ENCODE measurements at regions not wholly inside any gene's neighbourhood (a gene's known extent, or its start where the extent isn't known, plus 50 kb on each side); places are given as distances from the start of the nearest gene placed in this dataset.

DNA sequence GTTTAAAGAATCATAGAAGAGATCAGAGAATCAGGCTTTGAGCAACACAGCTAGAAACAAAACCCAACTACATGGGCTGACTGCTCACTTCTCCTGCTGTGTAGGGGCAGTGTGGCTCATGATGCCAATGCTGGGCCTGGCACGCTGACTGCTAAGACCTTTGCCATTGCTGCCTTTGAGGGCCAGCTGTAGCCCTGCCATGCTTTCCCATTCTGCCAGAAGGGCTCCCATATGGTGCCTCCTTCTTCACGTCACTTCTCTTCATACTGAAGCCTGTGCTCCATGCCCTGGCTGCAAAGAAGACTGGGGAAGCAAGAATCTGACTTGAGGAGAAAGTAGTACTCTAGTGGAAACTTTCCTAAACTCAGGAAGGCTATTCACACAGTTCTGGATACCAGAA, 232.9 kb downstream of the UTP18 start:
- Histone ChIP-seq H4K20me1 (ENCODE audit: insufficient read depth, low read length) (no peaks in the 10 kb centered on the region), H3K27ac (ENCODE audit: low read depth, low read length, poor library complexity, severe bottlenecking) (no peak overlapping the region), H3K9me3 (ENCODE audit: low read length) (no peaks in the 10 kb centered on the region), H3K9ac (ENCODE audit: low read length) (no peak overlapping the region), H3K27me3 (ENCODE audit: insufficient read depth, low read length) (no peaks in the 10 kb centered on the region), H3K4me2 (ENCODE audit: low read length) (no peak overlapping the region), H3K9me2 (ENCODE audit: low read depth, low read length) (no peaks in the 10 kb centered on the region), H2AFZ (ENCODE audit: low read length) (no peak overlapping the region), H3K79me2 (ENCODE audit: insufficient read depth, low read length) (no peaks in the 10 kb centered on the region), H3K4me1 (ENCODE audit: insufficient read depth, low read length, severe bottlenecking) (no peaks in the 10 kb centered on the region), H3K36me3 (ENCODE audit: insufficient read depth, low read length) (no peaks in the 10 kb centered on the region), H3F3A (ENCODE audit: insufficient read depth, low read length) (no peaks in the 10 kb centered on the region), H3K4me3 (ENCODE audit: low read depth, low read length, poor library complexity, severe bottlenecking) (no peak overlapping the region)
- no peak for TF ChIP-seq EZH2 (IDR thresholded peaks at IDR 0.05; ENCODE audit: borderline replicate concordance, low read length)
- TF ChIP-seq, protein P1, sequence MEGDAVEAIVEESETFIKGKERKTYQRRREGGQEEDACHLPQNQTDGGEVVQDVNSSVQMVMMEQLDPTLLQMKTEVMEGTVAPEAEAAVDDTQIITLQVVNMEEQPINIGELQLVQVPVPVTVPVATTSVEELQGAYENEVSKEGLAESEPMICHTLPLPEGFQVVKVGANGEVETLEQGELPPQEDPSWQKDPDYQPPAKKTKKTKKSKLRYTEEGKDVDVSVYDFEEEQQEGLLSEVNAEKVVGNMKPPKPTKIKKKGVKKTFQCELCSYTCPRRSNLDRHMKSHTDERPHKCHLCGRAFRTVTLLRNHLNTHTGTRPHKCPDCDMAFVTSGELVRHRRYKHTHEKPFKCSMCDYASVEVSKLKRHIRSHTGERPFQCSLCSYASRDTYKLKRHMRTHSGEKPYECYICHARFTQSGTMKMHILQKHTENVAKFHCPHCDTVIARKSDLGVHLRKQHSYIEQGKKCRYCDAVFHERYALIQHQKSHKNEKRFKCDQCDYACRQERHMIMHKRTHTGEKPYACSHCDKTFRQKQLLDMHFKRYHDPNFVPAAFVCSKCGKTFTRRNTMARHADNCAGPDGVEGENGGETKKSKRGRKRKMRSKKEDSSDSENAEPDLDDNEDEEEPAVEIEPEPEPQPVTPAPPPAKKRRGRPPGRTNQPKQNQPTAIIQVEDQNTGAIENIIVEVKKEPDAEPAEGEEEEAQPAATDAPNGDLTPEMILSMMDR (IDR thresholded peaks at IDR 0.05; ENCODE audit: low read length): no peak

DNA sequence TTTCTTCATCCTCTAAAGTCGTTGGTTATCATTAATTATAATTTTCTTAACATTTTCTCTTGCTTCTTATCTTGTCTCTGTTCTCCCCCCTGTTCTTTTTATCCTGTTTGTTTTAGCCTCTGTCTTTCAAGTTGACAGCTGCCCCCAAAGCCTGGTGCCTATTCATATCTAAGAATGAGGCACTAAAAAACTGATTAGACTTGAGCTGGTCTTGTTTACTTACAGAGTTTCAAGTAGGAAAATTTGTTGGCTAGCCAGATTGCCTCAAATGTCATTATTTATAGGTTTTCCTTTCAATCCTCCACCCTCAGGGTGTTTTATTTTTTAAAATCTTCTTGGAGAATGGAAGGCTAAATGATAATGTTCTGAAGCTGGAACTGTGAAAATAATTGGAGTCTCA, 236.0 kb downstream of the UTP18 start:
- Histone ChIP-seq H3K9me2 (ENCODE audit: low read depth, low read length) (no peaks in the 10 kb centered on the region), H3K9me3 (ENCODE audit: low read length) (no peaks in the 10 kb centered on the region), H3K27ac (ENCODE audit: low read depth, low read length, poor library complexity, severe bottlenecking) (no peak overlapping the region), H3K4me1 (ENCODE audit: insufficient read depth, low read length, severe bottlenecking) (no peaks in the 10 kb centered on the region), H3K79me2 (ENCODE audit: insufficient read depth, low read length) (no peaks in the 10 kb centered on the region), H2AFZ (ENCODE audit: low read length) (no peak overlapping the region), H3K4me2 (ENCODE audit: low read length) (no peak overlapping the region), H3K27me3 (ENCODE audit: insufficient read depth, low read length) (no peaks in the 10 kb centered on the region), H3F3A (ENCODE audit: insufficient read depth, low read length) (no peaks in the 10 kb centered on the region), H3K36me3 (ENCODE audit: insufficient read depth, low read length) (no peaks in the 10 kb centered on the region), H4K20me1 (ENCODE audit: insufficient read depth, low read length) (no peaks in the 10 kb centered on the region), H3K9ac (ENCODE audit: low read length) (no peak overlapping the region), H3K4me3 (ENCODE audit: low read depth, low read length, poor library complexity, severe bottlenecking) (no peak overlapping the region)
- TF ChIP-seq, protein P1 (IDR thresholded peaks at IDR 0.05; ENCODE audit: low read length): no peak
- no peak for TF ChIP-seq EZH2 (IDR thresholded peaks at IDR 0.05; ENCODE audit: borderline replicate concordance, low read length)

DNA sequence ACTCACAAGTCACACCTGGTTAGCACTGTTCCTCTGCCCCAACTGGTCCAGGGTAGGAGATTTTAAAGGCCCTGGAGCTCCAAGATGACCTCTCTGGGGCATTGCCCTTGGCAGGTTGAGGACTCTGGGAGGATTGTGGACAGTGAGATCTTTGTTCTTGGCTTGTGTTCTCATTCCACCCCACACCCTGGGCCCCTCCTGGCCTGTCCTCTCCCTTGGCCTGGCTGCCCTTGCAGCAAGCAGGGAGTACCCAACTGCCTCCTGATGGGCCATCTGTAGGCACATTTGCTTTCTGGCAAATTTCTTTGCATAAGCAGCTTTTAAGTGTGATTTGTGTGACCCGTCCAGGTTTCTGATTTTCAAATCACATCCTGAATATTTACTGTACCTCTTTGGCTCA, 239.6 kb downstream of the UTP18 start:
- Histone ChIP-seq H3K4me2 (ENCODE audit: low read length) (no peak overlapping the region), H3K27me3 (ENCODE audit: insufficient read depth, low read length) (no peaks in the 10 kb centered on the region), H3K9me3 (ENCODE audit: low read length) (no peaks in the 10 kb centered on the region), H3K4me1 (ENCODE audit: insufficient read depth, low read length, severe bottlenecking) (no peaks in the 10 kb centered on the region), H3K9me2 (ENCODE audit: low read depth, low read length) (no peaks in the 10 kb centered on the region), H2AFZ (ENCODE audit: low read length) (no peak overlapping the region), H3K4me3 (ENCODE audit: low read depth, low read length, poor library complexity, severe bottlenecking) (no peak overlapping the region), H3K79me2 (ENCODE audit: insufficient read depth, low read length) (no peaks in the 10 kb centered on the region), H3K27ac (ENCODE audit: low read depth, low read length, poor library complexity, severe bottlenecking) (no peak overlapping the region), H3F3A (ENCODE audit: insufficient read depth, low read length) (no peaks in the 10 kb centered on the region), H4K20me1 (ENCODE audit: insufficient read depth, low read length) (no peaks in the 10 kb centered on the region), H3K9ac (ENCODE audit: low read length) (no peak overlapping the region), H3K36me3 (ENCODE audit: insufficient read depth, low read length) (no peaks in the 10 kb centered on the region)
- TF ChIP-seq EZH2 (IDR thresholded peaks at IDR 0.05; ENCODE audit: borderline replicate concordance, low read length): no peak
- TF ChIP-seq, protein P1 (IDR thresholded peaks at IDR 0.05; ENCODE audit: low read length): no peak
